ENCODE measurements at regions not wholly inside any gene's neighbourhood (a gene's known extent, or its start where the extent isn't known, plus 50 kb on each side); places are given as distances from the start of the nearest gene placed in this dataset.

- H3K36me3 ChIP-seq, result no peaks in the 10 kb centered on the region
- H3K4me1 ChIP-seq, result no peaks in the 10 kb centered on the region
- TF ChIP-seq CTCF (IDR thresholded peaks at IDR 0.05; ENCODE audit: borderline replicate concordance), result no peak
- intact Hi-C loops (cut with micrococcal nuclease), result no loop called here
- no peaks in the 10 kb centered on the region for H3K9me3 ChIP-seq (replicated peaks)
- H3K27me3 ChIP-seq (ENCODE audit: low read depth), result no peaks in the 10 kb centered on the region
- DNase-seq, result no peak
- no peak overlapping the region for H3K4me3 ChIP-seq
- no peak overlapping the region for H3K27ac ChIP-seq (replicated peaks)
Measured at GRCh38 chr5:163190784-163191183, 246.6 kb upstream of the CCNG1 start.

- no peak for TF ChIP-seq CTCF (IDR thresholded peaks at IDR 0.05; ENCODE audit: borderline replicate concordance)
- Histone ChIP-seq H3K27ac (replicated peaks) (no peak overlapping the region), H3K4me1 (no peaks in the 10 kb centered on the region), H3K9me3 (replicated peaks) (no peaks in the 10 kb centered on the region), H3K36me3 (no peaks in the 10 kb centered on the region), H3K27me3 (ENCODE audit: low read depth) (no peaks in the 10 kb centered on the region), H3K4me3 (no peak overlapping the region)
- intact Hi-C loops (cut with micrococcal nuclease), result no loop called here
- no peak for DNase-seq
Measured at GRCh38 chr5:163193886-163194285, 243.5 kb upstream of the CCNG1 start.

- DNase-seq, result no peak
- TF ChIP-seq CTCF (IDR thresholded peaks at IDR 0.05; ENCODE audit: borderline replicate concordance), result no peak
- Histone ChIP-seq H3K27ac (replicated peaks) (no peak overlapping the region), H3K36me3 (no peaks in the 10 kb centered on the region), H3K27me3 (ENCODE audit: low read depth) (no peaks in the 10 kb centered on the region), H3K4me1 (no peaks in the 10 kb centered on the region), H3K9me3 (replicated peaks) (no peaks in the 10 kb centered on the region), H3K4me3 (no peak overlapping the region)
- intact Hi-C loops (cut with micrococcal nuclease), result no loop called here
Measured at GRCh38 chr5:163205645-163206044, 231.8 kb upstream of the CCNG1 start.

GRCh38 chr5:163221581-163221980, 215.8 kb upstream of the CCNG1 start:
- no peak overlapping the region for H3K4me3 ChIP-seq
- intact Hi-C loops (cut with micrococcal nuclease), result no loop called here
- no peaks in the 10 kb centered on the region for H3K36me3 ChIP-seq
- no peak overlapping the region for H3K27ac ChIP-seq (replicated peaks)
- DNase-seq, result no peak
- peaks cover 8% of the 10 kb centered on the region for H3K9me3 ChIP-seq (replicated peaks)
- H3K4me1 ChIP-seq, result no peaks in the 10 kb centered on the region
- H3K27me3 ChIP-seq (ENCODE audit: low read depth), result no peaks in the 10 kb centered on the region
- TF ChIP-seq CTCF (IDR thresholded peaks at IDR 0.05; ENCODE audit: borderline replicate concordance), result no peak

- no peak for DNase-seq
- intact Hi-C loops (cut with micrococcal nuclease), result no loop called here
- no peak for TF ChIP-seq CTCF (IDR thresholded peaks at IDR 0.05; ENCODE audit: borderline replicate concordance)
Measured at GRCh38 chr5:163222982-163223381, 214.4 kb upstream of the CCNG1 start.

More at GRCh38 chr5:163222982-163223381, 214.4 kb upstream of the CCNG1 start:
- H3K4me3 ChIP-seq, result no peak overlapping the region
- no peaks in the 10 kb centered on the region for H3K27me3 ChIP-seq (ENCODE audit: low read depth)
- H3K9me3 ChIP-seq (replicated peaks), result no peaks in the 10 kb centered on the region
- no peaks in the 10 kb centered on the region for H3K4me1 ChIP-seq
- no peaks in the 10 kb centered on the region for H3K36me3 ChIP-seq
- H3K27ac ChIP-seq (replicated peaks), result no peak overlapping the region
